GM23248 (cell line): ENCODE measurements at regions not wholly inside any gene's neighbourhood (a gene's known extent, or its start where the extent isn't known, plus 50 kb on each side); places are given as distances from the start of the nearest gene placed in this dataset.
"Not testable (repeated sequence)": the region's sequence is repeated elsewhere in the genome, so short reads cannot be mapped to it uniquely, and the experiment has no call there.

Source experiments
- EZH2 ChIP-seq: fragments of 200-600 bp; sonication (generic); IDR thresholded peaks from 2 replicates; pipeline ENCODE4 v1.6.1; 2018; ENCODE audit warnings: antibody characterized with exemption, mild to moderate bottlenecking; ENCODE audit not compliant: insufficient read depth, poor library complexity, severe bottlenecking
- EZH2phosphoT487 ChIP-seq: fragments of 200-600 bp; sonication (generic); IDR thresholded peaks from 2 replicates; pipeline ENCODE4 v1.6.1; 2018; ENCODE audit warnings: antibody characterized with exemption, moderate library complexity, mild to moderate bottlenecking, low read depth; ENCODE audit not compliant: insufficient read depth

GRCh38 chr2:91508816-91509215, 2817.3 kb downstream of the RPIA start:
- not testable (repeated sequence) for TF ChIP-seq EZH2phosphoT487, EZH2
